ENCODE measurements at regions not wholly inside any gene's neighbourhood (a gene's known extent, or its start where the extent isn't known, plus 50 kb on each side); places are given as distances from the start of the nearest gene placed in this dataset.

DNA sequence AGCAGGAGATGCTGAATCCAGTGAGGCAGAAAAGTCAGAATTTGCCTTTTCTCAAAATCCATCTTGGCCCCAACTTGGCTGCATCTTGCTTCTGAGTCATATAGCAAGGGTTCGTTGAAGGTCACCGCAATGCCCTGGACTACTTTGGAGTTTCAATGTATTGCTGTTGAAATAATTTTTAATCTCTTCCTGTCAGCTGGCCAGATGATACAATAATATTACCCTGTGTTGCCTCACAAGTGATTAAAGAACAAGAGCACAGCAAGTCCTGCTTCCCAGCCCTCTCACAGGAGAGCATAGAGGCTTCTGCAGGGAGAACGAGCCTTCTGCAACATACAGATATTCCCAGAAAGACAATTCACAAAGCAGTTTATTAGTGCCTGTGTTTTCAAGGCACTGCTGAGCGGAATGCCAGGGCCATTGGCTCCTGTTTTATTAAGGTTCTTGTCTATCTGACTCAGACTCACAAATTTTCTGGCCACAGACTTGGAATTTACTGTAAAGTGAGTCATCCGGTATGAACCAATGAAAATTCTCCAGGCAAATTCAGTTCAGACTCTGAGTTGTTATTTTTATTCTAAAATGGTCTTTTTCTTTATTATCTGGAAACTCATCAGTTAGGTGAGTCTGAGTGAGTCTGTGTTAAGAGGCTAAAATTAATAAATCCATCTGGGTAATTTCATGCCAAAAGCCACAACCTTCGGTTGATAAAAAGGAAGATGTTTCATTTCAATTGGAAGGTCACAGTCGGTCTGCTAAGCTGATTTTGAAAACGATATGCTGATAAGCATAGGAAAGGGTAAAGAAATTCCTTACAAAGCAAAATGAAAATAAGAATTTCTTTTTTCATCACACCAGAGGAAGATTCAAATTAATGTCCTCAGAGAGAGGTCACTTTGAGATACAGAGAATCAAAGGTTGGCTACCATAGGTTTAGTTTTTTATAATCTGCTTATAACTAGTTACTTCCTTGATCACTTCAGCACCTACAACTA, 289.4 kb upstream of the STXBP5 start:
- Histone ChIP-seq H3K79me2 (ENCODE audit: low read depth) (no peaks in the 10 kb centered on the region), H3K9me2 (ENCODE audit: insufficient read depth) (no peaks in the 10 kb centered on the region), H3K4me2 (peak overlapping the region; percentile 83), H3K4me3 (peak overlapping the region; percentile 34; the same call in 1 of the 2 replicates), H2AFZ (peak overlapping the region; percentile 71), H3K36me3 (ENCODE audit: low read depth) (no peaks in the 10 kb centered on the region), H3K27ac (peak overlapping the region; percentile 95), H3F3A (ENCODE audit: insufficient read depth, low read depth) (peaks cover 34% of the 10 kb centered on the region), H3K4me1 (replicated peaks; ENCODE audit: insufficient read depth) (peaks cover 45% of the 10 kb centered on the region), H3K27me3 (ENCODE audit: insufficient read depth, low read depth) (no peaks in the 10 kb centered on the region), H4K20me1 (ENCODE audit: insufficient read depth) (no peaks in the 10 kb centered on the region), H3K9me3 (ENCODE audit: insufficient read depth, low read depth) (no peaks in the 10 kb centered on the region; the same call in 1 of the 2 replicates)
- peak; percentile 37 to 89 for DNase-seq
- ChIA-PET CTCF (interaction anchor here (0.5 kb wide), 1 partner anchor 373 kb away, joined by 3 read pairs; no protein-coding TSS in a partner anchor), POLR2A (ENCODE audit: unreplicated experiment) (interaction anchor here (0.6 kb wide), 2 partner anchors 334 to 1349 kb away, joined by 3 to 5 read pairs; no protein-coding TSS in a partner anchor)
- no peak for TF ChIP-seq EZH2 (IDR thresholded peaks at IDR 0.05; ENCODE audit: low read depth)
- TF ChIP-seq, protein P1, sequence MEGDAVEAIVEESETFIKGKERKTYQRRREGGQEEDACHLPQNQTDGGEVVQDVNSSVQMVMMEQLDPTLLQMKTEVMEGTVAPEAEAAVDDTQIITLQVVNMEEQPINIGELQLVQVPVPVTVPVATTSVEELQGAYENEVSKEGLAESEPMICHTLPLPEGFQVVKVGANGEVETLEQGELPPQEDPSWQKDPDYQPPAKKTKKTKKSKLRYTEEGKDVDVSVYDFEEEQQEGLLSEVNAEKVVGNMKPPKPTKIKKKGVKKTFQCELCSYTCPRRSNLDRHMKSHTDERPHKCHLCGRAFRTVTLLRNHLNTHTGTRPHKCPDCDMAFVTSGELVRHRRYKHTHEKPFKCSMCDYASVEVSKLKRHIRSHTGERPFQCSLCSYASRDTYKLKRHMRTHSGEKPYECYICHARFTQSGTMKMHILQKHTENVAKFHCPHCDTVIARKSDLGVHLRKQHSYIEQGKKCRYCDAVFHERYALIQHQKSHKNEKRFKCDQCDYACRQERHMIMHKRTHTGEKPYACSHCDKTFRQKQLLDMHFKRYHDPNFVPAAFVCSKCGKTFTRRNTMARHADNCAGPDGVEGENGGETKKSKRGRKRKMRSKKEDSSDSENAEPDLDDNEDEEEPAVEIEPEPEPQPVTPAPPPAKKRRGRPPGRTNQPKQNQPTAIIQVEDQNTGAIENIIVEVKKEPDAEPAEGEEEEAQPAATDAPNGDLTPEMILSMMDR (conservative IDR thresholded peaks at IDR 0.05) = no peak
- intact Hi-C loops (cut with micrococcal nuclease; ENCODE audit: unreplicated experiment) = loop anchor here (1.0 to 2.0 kb wide), 3 partner anchors 9 to 288 kb away; no protein-coding TSS in a partner anchor
- BruUV-seq (replicated peaks) = TSS peak; percentile 87

- peak overlapping the region; percentile 95 for H3K27ac ChIP-seq
- no peak overlapping the region for H2AFZ ChIP-seq
- no peaks in the 10 kb centered on the region for H3K79me2 ChIP-seq (ENCODE audit: low read depth)
- no peaks in the 10 kb centered on the region for H3K27me3 ChIP-seq (ENCODE audit: insufficient read depth, low read depth)
- POLR2A ChIA-PET (ENCODE audit: unreplicated experiment) = interaction anchor here (0.5 to 0.6 kb wide), 2 partner anchors 53 to 1348 kb away, joined by 3 read pairs; no protein-coding TSS in a partner anchor
- H4K20me1 ChIP-seq (ENCODE audit: insufficient read depth) = no peaks in the 10 kb centered on the region
- H3F3A ChIP-seq (ENCODE audit: insufficient read depth, low read depth) = peaks cover 34% of the 10 kb centered on the region
- intact Hi-C loops (cut with micrococcal nuclease; ENCODE audit: unreplicated experiment) = loop anchor here (2.0 kb wide), 1 partner anchor 287 kb away; no protein-coding TSS in a partner anchor
- no peaks in the 10 kb centered on the region for H3K9me2 ChIP-seq (ENCODE audit: insufficient read depth)
- no peaks in the 10 kb centered on the region; the same call in 1 of the 2 replicates for H3K9me3 ChIP-seq (ENCODE audit: insufficient read depth, low read depth)
- CTCF ChIA-PET = no interaction called here
- H3K4me3 ChIP-seq = peak overlapping the region; percentile 34; the same call in 1 of the 2 replicates
- DNase-seq = peak in 1 of 2 experiments; percentile 47
- TF ChIP-seq EZH2 (IDR thresholded peaks at IDR 0.05; ENCODE audit: low read depth) = no peak
- TF ChIP-seq, protein P1 (conservative IDR thresholded peaks at IDR 0.05) = no peak
- H3K4me2 ChIP-seq = peak overlapping the region; percentile 83
- H3K4me1 ChIP-seq (replicated peaks; ENCODE audit: insufficient read depth) = peaks cover 45% of the 10 kb centered on the region
- BruUV-seq (replicated peaks) = no TSS peak
- H3K36me3 ChIP-seq (ENCODE audit: low read depth) = no peaks in the 10 kb centered on the region
Observed at GRCh38 chr6:146915671-146916127, 288.5 kb upstream of the STXBP5 start.

- TF ChIP-seq, protein P1 (conservative IDR thresholded peaks at IDR 0.05) = no peak
- no peak for TF ChIP-seq EZH2 (IDR thresholded peaks at IDR 0.05; ENCODE audit: low read depth)
- H3K4me3 ChIP-seq = no peak overlapping the region
- no TSS peak for BruUV-seq (replicated peaks)
- CTCF ChIA-PET = no interaction called here
- H3F3A ChIP-seq (ENCODE audit: insufficient read depth, low read depth) = peaks cover 34% of the 10 kb centered on the region
- no peaks in the 10 kb centered on the region for H3K36me3 ChIP-seq (ENCODE audit: low read depth)
- H3K9me2 ChIP-seq (ENCODE audit: insufficient read depth) = no peaks in the 10 kb centered on the region
- no peaks in the 10 kb centered on the region; the same call in 1 of the 2 replicates for H3K9me3 ChIP-seq (ENCODE audit: insufficient read depth, low read depth)
- no peak for DNase-seq
- no peaks in the 10 kb centered on the region for H3K27me3 ChIP-seq (ENCODE audit: insufficient read depth, low read depth)
- H3K4me1 ChIP-seq (replicated peaks; ENCODE audit: insufficient read depth) = peaks cover 45% of the 10 kb centered on the region
- H4K20me1 ChIP-seq (ENCODE audit: insufficient read depth) = no peaks in the 10 kb centered on the region
- H3K27ac ChIP-seq = no peak overlapping the region
- H3K4me2 ChIP-seq = no peak overlapping the region
- H2AFZ ChIP-seq = no peak overlapping the region
- intact Hi-C loops (cut with micrococcal nuclease; ENCODE audit: unreplicated experiment) = no loop called here
- POLR2A ChIA-PET (ENCODE audit: unreplicated experiment) = no interaction called here
- H3K79me2 ChIP-seq (ENCODE audit: low read depth) = no peaks in the 10 kb centered on the region
Observed at GRCh38 chr6:146916435-146917025, 287.7 kb upstream of the STXBP5 start.
